ENCODE measurements at regions not wholly inside any gene's neighbourhood (a gene's known extent, or its start where the extent isn't known, plus 50 kb on each side); places are given as distances from the start of the nearest gene placed in this dataset.

DNA sequence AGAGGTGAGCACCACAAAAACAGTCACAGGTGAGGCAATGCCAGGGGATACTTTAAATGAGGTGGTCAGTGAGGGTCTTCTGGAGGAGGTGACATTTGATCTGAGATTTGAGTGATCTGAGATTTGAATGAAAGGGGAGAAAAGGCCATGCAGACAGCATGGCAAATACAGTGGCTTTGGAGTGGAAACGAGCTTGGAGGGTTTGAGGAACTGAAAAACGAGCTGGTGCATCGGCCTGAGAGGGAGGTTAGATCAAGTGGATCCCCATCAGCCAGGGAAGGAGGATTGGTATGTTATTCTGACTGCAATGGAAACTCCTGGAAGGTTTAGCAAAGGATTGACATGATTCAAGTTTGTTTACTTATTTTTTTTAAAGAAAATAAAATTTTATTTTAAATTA lies 245.1 kb downstream of the KCNS3 start (continued):
- TF ChIP-seq, protein P1, sequence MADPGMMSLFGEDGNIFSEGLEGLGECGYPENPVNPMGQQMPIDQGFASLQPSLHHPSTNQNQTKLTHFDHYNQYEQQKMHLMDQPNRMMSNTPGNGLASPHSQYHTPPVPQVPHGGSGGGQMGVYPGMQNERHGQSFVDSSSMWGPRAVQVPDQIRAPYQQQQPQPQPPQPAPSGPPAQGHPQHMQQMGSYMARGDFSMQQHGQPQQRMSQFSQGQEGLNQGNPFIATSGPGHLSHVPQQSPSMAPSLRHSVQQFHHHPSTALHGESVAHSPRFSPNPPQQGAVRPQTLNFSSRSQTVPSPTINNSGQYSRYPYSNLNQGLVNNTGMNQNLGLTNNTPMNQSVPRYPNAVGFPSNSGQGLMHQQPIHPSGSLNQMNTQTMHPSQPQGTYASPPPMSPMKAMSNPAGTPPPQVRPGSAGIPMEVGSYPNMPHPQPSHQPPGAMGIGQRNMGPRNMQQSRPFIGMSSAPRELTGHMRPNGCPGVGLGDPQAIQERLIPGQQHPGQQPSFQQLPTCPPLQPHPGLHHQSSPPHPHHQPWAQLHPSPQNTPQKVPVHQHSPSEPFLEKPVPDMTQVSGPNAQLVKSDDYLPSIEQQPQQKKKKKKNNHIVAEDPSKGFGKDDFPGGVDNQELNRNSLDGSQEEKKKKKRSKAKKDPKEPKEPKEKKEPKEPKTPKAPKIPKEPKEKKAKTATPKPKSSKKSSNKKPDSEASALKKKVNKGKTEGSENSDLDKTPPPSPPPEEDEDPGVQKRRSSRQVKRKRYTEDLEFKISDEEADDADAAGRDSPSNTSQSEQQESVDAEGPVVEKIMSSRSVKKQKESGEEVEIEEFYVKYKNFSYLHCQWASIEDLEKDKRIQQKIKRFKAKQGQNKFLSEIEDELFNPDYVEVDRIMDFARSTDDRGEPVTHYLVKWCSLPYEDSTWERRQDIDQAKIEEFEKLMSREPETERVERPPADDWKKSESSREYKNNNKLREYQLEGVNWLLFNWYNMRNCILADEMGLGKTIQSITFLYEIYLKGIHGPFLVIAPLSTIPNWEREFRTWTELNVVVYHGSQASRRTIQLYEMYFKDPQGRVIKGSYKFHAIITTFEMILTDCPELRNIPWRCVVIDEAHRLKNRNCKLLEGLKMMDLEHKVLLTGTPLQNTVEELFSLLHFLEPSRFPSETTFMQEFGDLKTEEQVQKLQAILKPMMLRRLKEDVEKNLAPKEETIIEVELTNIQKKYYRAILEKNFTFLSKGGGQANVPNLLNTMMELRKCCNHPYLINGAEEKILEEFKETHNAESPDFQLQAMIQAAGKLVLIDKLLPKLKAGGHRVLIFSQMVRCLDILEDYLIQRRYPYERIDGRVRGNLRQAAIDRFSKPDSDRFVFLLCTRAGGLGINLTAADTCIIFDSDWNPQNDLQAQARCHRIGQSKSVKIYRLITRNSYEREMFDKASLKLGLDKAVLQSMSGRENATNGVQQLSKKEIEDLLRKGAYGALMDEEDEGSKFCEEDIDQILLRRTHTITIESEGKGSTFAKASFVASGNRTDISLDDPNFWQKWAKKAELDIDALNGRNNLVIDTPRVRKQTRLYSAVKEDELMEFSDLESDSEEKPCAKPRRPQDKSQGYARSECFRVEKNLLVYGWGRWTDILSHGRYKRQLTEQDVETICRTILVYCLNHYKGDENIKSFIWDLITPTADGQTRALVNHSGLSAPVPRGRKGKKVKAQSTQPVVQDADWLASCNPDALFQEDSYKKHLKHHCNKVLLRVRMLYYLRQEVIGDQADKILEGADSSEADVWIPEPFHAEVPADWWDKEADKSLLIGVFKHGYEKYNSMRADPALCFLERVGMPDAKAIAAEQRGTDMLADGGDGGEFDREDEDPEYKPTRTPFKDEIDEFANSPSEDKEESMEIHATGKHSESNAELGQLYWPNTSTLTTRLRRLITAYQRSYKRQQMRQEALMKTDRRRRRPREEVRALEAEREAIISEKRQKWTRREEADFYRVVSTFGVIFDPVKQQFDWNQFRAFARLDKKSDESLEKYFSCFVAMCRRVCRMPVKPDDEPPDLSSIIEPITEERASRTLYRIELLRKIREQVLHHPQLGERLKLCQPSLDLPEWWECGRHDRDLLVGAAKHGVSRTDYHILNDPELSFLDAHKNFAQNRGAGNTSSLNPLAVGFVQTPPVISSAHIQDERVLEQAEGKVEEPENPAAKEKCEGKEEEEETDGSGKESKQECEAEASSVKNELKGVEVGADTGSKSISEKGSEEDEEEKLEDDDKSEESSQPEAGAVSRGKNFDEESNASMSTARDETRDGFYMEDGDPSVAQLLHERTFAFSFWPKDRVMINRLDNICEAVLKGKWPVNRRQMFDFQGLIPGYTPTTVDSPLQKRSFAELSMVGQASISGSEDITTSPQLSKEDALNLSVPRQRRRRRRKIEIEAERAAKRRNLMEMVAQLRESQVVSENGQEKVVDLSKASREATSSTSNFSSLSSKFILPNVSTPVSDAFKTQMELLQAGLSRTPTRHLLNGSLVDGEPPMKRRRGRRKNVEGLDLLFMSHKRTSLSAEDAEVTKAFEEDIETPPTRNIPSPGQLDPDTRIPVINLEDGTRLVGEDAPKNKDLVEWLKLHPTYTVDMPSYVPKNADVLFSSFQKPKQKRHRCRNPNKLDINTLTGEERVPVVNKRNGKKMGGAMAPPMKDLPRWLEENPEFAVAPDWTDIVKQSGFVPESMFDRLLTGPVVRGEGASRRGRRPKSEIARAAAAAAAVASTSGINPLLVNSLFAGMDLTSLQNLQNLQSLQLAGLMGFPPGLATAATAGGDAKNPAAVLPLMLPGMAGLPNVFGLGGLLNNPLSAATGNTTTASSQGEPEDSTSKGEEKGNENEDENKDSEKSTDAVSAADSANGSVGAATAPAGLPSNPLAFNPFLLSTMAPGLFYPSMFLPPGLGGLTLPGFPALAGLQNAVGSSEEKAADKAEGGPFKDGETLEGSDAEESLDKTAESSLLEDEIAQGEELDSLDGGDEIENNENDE (IDR thresholded peaks at IDR 0.05; ENCODE audit: insufficient replicate concordance, low read length): no peak
- TF ChIP-seq SRF (IDR thresholded peaks at IDR 0.05; ENCODE audit: low read depth, low read length): no peak
- TF ChIP-seq BCL11A (IDR thresholded peaks at IDR 0.05; ENCODE audit: low read depth in 2 of 2, low read length in 2 of 2): no peak
- TF ChIP-seq ASH2L (IDR thresholded peaks at IDR 0.05; ENCODE audit: low read length): no peak
- no peak for TF ChIP-seq CEBPB (IDR thresholded peaks at IDR 0.05; ENCODE audit: low read depth, low read length)
